HuH-7 (cell line): ENCODE measurements at regions not wholly inside any gene's neighbourhood (a gene's known extent, or its start where the extent isn't known, plus 50 kb on each side); places are given as distances from the start of the nearest gene placed in this dataset.

Experiments used
- DNase-seq: peaks from one replicate; pipeline ENCODE4 v3.0.0; 2011; ENCODE audit warnings: low spot score

GRCh38 chr12:71236133-71236660 lies 78.4 kb upstream of the TSPAN8 start:
- no peak for DNase-seq

- no peak for DNase-seq
Observed at GRCh38 chr12:71233083-71233482, 75.3 kb upstream of the TSPAN8 start.

- no peak for DNase-seq
Observed at GRCh38 chr12:71230542-71230941, 72.7 kb upstream of the TSPAN8 start.

GRCh38 chr12:71223139-71223538 lies 65.3 kb upstream of the TSPAN8 start:
- DNase-seq: no peak

GRCh38 chr12:71222436-71222835 lies 64.6 kb upstream of the TSPAN8 start:
- no peak for DNase-seq

GRCh38 chr12:71220260-71220659 lies 62.5 kb upstream of the TSPAN8 start:
- no peak for DNase-seq

- no peak for DNase-seq
Observed at GRCh38 chr12:71219224-71219623, 61.4 kb upstream of the TSPAN8 start.

- no peak for DNase-seq
Observed at GRCh38 chr12:71218616-71219015, 60.8 kb upstream of the TSPAN8 start.

- DNase-seq: peak; percentile 6
Observed at GRCh38 chr12:71216725-71217579, 59.2 kb upstream of the TSPAN8 start.

GRCh38 chr12:71214511-71215285 lies 56.9 kb upstream of the TSPAN8 start:
- DNase-seq: no peak

- no peak for DNase-seq
Observed at GRCh38 chr12:71208053-71208685, 50.4 kb upstream of the TSPAN8 start.
